GM12878 (cell line): ENCODE measurements at regions not wholly inside any gene's neighbourhood (a gene's known extent, or its start where the extent isn't known, plus 50 kb on each side); places are given as distances from the start of the nearest gene placed in this dataset.
A peak's percentile ranks its signal among the peaks of the same experiment; 100 is the strongest.

Experiments used
- ATAC-seq: fragments of 200-7000 bp; cut with Tn5 transposase; 3 replicates; pipeline ENCODE4 v1.9.1; 2020; ENCODE audit warnings: mild to moderate bottlenecking, moderate library complexity
- BruUV-seq: library from RNA; stranded (reverse); fragments of 400-500 nt; replicated peaks from 2 replicates; lab custom pipeline; 2021; lab: Mats Ljungman, UMichigan
- CTCF ChIA-PET: fragments of 300-600 bp; sonication (Branson Sonifier 250); formaldehyde crosslinking; extraction: SDS; loops from one replicate; lab custom pipeline; 2021; ENCODE audit warnings: inconsistent platforms; lab: Yijun Ruan, JAX
- POLR2A ChIA-PET: fragments of 350-600 bp; formaldehyde crosslinking; extraction: SDS; loops from one replicate; lab custom pipeline; 2021; ENCODE audit warnings: inconsistent platforms; lab: Charles Lee
- RAD21 ChIA-PET: fragments of 300-600 bp; sonication (Branson Sonifier 250); formaldehyde crosslinking; loops from one replicate; lab custom pipeline; 2023; ENCODE audit warnings: antibody characterized with exemption; ENCODE audit not compliant: unreplicated experiment; lab: Charles Lee
- SMC1A ChIA-PET: fragments of 300-600 bp; sonication (Branson Sonifier 250); formaldehyde crosslinking; loops from one replicate; lab custom pipeline; 2023; ENCODE audit not compliant: unreplicated experiment, uncharacterized antibody; lab: Charles Lee
- DNase-seq: peaks from one replicate; pipeline ENCODE4 v3.0.0-alpha.2; 2011; ENCODE audit warnings: low read depth, low spot score
- FAIRE-seq: peaks from 3 replicates; lab custom pipeline; 2011; peaks lifted over from hg19 to GRCh38; lab: Jason Lieb, UNC
- H2AFZ ChIP-seq: 2 replicates; pipeline ENCODE4 v1.6.0; 2011; ENCODE audit warnings: low read depth, low read length, control low read depth; ENCODE audit not compliant: control insufficient read depth
- H3K27ac ChIP-seq: 2 replicates; pipeline ENCODE4 v1.5.1; 2011; ENCODE audit warnings: control low read depth; ENCODE audit not compliant: control insufficient read depth, insufficient read depth
- H3K27me3 ChIP-seq, 2 experiments: replicated peaks in 1 of 2; 2 replicates each; pipeline versions ENCODE4 v1.6.0 to v1.6.1; 2011; ENCODE audit warnings: low read length in 1 of 2; ENCODE audit not compliant: control insufficient read depth in 2 of 2, insufficient read depth in 2 of 2
- H3K36me3 ChIP-seq, 2 experiments: 2 replicates each; pipeline ENCODE4 v1.5.1; 2011; ENCODE audit warnings: low read length in 1 of 2; ENCODE audit not compliant: control insufficient read depth in 2 of 2, insufficient read depth in 2 of 2
- H3K4me1 ChIP-seq: 2 replicates; pipeline ENCODE4 v1.6.1; 2011; ENCODE audit warnings: mild to moderate bottlenecking, low read length, moderate library complexity, mixed read lengths; ENCODE audit not compliant: control insufficient read depth, insufficient read depth
- H3K4me2 ChIP-seq: 2 replicates; pipeline ENCODE4 v1.6.0; 2011; ENCODE audit warnings: control low read depth; ENCODE audit not compliant: control insufficient read depth, insufficient read depth
- H3K4me3 ChIP-seq: fragments of 200-600 bp; sonication (generic); 2 replicates; pipeline ENCODE4 v1.5.1; 2016
- H3K79me2 ChIP-seq: 2 replicates; pipeline ENCODE4 v1.6.0; 2011; ENCODE audit warnings: low read length; ENCODE audit not compliant: control insufficient read depth, insufficient read depth
- H3K9ac ChIP-seq: 2 replicates; pipeline ENCODE4 v1.8.0; 2011; ENCODE audit warnings: low read length, control low read depth, mixed read lengths; ENCODE audit not compliant: control insufficient read depth, insufficient read depth
- H3K9me3 ChIP-seq: replicated peaks from 3 replicates; pipeline ENCODE4 v1.5.1; 2011; ENCODE audit warnings: mild to moderate bottlenecking, low read length; ENCODE audit not compliant: control insufficient read depth, insufficient read depth
- H4K20me1 ChIP-seq: 2 replicates; pipeline ENCODE4 v1.6.0; 2011; ENCODE audit not compliant: control insufficient read depth, insufficient read depth
- CBFB ChIP-seq: IDR thresholded peaks from 2 replicates; pipeline ENCODE4 v1.6.1; 2016; ENCODE audit warnings: antibody characterized with exemption, low read depth
- GABPA ChIP-seq: IDR thresholded peaks from 2 replicates; pipeline ENCODE4 v1.6.1; 2014; ENCODE audit warnings: antibody characterized with exemption, low read depth, mild to moderate bottlenecking, inconsistent platforms
- HDAC2 ChIP-seq: fragments of 200-600 bp; sonication (generic); IDR thresholded peaks from 2 replicates; pipeline ENCODE4 v1.6.1; 2017
- HSF1 ChIP-seq: fragments of 150-350 bp; IDR thresholded peaks from 2 replicates; pipeline ENCODE4 v1.6.1; 2014; ENCODE audit warnings: mild to moderate bottlenecking, low read depth, low read length
- MTA3 ChIP-seq: IDR thresholded peaks from 2 replicates; pipeline ENCODE4 v1.6.1; 2012; ENCODE audit warnings: low read length, inconsistent platforms, borderline replicate concordance
- SPI1 ChIP-seq: IDR thresholded peaks from 2 replicates; pipeline ENCODE4 v1.6.1; 2011; ENCODE audit warnings: low read depth, mild to moderate bottlenecking, low read length, moderate library complexity, borderline replicate concordance; ENCODE audit not compliant: insufficient read depth
- WGBS: methylation state at CpG from one replicate; pipeline ENCODE4 v1.1.6; 2016; ENCODE audit warnings: low lambda C conversion rate; ENCODE audit not compliant: insufficient replicate concordance, insufficient coverage; ENCODE audit errors: missing lambda C conversion rate; 5-methylcytosine and 5-hydroxymethylcytosine counted together
- in situ Hi-C: fragments of 300-500 bp; cut with MboI; formaldehyde crosslinking; loops from 9 replicates; pipeline ENCODE4 v1.14.3; 2018; ENCODE audit warnings: mixed read lengths
- intact Hi-C: fragments of 100-400 bp; cut with micrococcal nuclease; formaldehyde crosslinking; loops from one replicate; pipeline ENCODE4 v1.14.2; 2022; ENCODE audit not compliant: unreplicated experiment

DNA sequence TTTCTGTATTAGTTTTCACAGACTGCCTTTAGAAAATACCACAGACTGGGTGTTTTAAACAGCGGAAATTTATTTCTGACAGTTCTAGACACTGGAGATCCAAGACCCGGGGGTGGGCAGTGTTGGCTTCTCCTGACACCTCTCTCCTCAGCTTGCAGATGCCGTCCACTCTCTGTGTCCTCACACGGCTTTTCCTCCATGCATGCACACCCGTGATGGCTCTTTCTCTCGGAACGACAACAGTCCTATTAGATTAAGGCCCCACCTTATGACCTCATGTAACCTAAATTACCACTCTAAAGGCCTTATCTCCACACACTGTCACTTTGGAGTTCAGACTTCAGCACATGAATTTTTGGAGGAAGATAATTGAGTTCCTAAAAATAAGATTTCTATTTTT, 142.9 kb upstream of the VWC2 start:
- SMC1A ChIA-PET, result no interaction called here
- Histone ChIP-seq H2AFZ (no peak overlapping the region), H3K9ac (no peak overlapping the region), H3K4me3 (no peak overlapping the region), H3K27ac (no peak overlapping the region), H3K36me3 (no peaks in the 10 kb centered on the region), H4K20me1 (no peaks in the 10 kb centered on the region), H3K4me1 (no peaks in the 10 kb centered on the region), H3K27me3 (no peaks in the 10 kb centered on the region), H3K79me2 (no peaks in the 10 kb centered on the region), H3K9me3 (no peaks in the 10 kb centered on the region), H3K4me2 (no peak overlapping the region)
- ATAC-seq (no peak), DNase-seq (no peak), FAIRE-seq (no peak)
- no TSS peak for BruUV-seq
- TF ChIP-seq CBFB (no peak), GABPA (no peak), MTA3 (no peak), HDAC2 (no peak)
- WGBS, result 38% methylated on average over 7 of the region's 7 CpGs
- CTCF ChIA-PET, result no interaction called here
- RAD21 ChIA-PET, result no interaction called here
- intact Hi-C loops, result no loop called here
- POLR2A ChIA-PET, result no interaction called here
- in situ Hi-C loops, result no loop called here

DNA sequence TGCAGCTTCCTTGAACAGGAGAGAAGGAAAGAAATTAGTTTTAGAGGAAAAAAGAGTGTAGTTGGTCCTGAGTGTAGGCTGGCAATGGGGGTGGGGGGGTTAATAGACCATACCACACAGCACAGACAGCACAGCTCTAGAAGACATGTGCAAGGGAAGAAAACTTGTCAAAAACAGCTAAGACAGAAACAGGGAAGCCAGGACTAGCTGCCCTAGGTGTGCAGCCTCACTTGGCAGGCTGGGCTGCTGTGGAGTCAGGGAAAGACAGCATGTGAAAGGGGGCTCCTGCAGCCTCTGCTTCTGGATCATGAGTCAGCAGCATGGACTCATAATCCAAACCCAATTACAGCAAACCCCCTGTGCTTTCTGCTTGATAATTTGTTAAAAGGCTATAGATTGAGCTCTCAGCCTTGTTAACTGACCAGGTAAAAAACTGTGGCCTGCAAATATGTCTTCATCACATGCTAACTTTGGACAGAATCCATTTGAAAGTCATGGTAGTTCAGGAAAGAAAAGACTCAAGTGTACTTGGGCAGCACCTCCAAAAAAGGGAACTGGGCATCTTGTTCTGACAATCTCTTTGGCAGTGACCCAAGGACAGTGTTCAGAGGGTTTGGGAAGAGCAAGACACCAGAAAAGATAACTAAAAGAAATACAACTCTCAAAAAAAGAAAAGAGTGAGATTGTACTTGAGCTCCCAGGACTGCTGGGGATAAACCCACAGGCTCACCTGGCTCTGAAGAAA, 142.2 kb upstream of the VWC2 start:
- TF ChIP-seq HSF1 (no peak), SPI1 (peak; percentile 62; the same call in 1 of the 2 replicates)
- H3K36me3 ChIP-seq, result no peaks in the 10 kb centered on the region
- H3K27me3 ChIP-seq, result no peaks in the 10 kb centered on the region
- no peaks in the 10 kb centered on the region for H3K4me1 ChIP-seq
- no peak overlapping the region for H2AFZ ChIP-seq
- in situ Hi-C loops, result no loop called here
- no peaks in the 10 kb centered on the region for H3K9me3 ChIP-seq
- ChIA-PET RAD21 (no interaction called here), SMC1A (no interaction called here), CTCF (no interaction called here), POLR2A (no interaction called here)
- H3K79me2 ChIP-seq, result no peaks in the 10 kb centered on the region
- no peak overlapping the region for H3K27ac ChIP-seq
- no TSS peak for BruUV-seq
- FAIRE-seq (no peak), ATAC-seq (no peak), DNase-seq (no peak)
- H3K4me2 ChIP-seq, result no peak overlapping the region
- H3K9ac ChIP-seq, result no peak overlapping the region
- no peak overlapping the region for H3K4me3 ChIP-seq
- intact Hi-C loops, result no loop called here
- no peaks in the 10 kb centered on the region for H4K20me1 ChIP-seq
